ENCODE measurements at regions not wholly inside any gene's neighbourhood (a gene's known extent, or its start where the extent isn't known, plus 50 kb on each side); places are given as distances from the start of the nearest gene placed in this dataset.

DNA sequence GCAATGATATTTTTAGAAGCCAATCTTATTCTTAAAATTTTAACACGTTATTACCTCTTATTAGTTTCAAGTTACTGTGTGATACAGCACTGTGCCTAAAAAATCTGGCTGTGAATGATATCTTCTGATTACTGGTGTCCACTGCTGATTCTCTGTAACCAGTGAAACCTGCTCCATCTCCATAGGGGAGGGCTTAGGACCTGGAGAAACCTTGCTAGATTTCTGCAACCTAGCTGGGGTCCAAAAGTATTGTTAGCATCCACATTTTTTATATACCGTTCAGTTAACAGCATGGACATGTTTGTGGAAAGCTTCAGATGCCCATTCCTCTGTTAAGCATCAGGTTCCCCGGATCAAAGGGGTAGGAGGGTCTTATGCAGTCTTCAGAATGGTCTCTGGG, 193.9 kb upstream of the TOPAZ1 start:
- TF ChIP-seq, protein P1, sequence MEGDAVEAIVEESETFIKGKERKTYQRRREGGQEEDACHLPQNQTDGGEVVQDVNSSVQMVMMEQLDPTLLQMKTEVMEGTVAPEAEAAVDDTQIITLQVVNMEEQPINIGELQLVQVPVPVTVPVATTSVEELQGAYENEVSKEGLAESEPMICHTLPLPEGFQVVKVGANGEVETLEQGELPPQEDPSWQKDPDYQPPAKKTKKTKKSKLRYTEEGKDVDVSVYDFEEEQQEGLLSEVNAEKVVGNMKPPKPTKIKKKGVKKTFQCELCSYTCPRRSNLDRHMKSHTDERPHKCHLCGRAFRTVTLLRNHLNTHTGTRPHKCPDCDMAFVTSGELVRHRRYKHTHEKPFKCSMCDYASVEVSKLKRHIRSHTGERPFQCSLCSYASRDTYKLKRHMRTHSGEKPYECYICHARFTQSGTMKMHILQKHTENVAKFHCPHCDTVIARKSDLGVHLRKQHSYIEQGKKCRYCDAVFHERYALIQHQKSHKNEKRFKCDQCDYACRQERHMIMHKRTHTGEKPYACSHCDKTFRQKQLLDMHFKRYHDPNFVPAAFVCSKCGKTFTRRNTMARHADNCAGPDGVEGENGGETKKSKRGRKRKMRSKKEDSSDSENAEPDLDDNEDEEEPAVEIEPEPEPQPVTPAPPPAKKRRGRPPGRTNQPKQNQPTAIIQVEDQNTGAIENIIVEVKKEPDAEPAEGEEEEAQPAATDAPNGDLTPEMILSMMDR (IDR thresholded peaks at IDR 0.05; ENCODE audit: borderline replicate concordance, control extremely low read depth, extremely low read depth, insufficient read depth, missing control alignments) = no peak
- in situ Hi-C loops (cut with MboI; ENCODE audit: low sequenced_read_pairs, unreplicated experiment) = no loop called here
- DNase-seq (ENCODE audit: low spot score) = no peak

DNA sequence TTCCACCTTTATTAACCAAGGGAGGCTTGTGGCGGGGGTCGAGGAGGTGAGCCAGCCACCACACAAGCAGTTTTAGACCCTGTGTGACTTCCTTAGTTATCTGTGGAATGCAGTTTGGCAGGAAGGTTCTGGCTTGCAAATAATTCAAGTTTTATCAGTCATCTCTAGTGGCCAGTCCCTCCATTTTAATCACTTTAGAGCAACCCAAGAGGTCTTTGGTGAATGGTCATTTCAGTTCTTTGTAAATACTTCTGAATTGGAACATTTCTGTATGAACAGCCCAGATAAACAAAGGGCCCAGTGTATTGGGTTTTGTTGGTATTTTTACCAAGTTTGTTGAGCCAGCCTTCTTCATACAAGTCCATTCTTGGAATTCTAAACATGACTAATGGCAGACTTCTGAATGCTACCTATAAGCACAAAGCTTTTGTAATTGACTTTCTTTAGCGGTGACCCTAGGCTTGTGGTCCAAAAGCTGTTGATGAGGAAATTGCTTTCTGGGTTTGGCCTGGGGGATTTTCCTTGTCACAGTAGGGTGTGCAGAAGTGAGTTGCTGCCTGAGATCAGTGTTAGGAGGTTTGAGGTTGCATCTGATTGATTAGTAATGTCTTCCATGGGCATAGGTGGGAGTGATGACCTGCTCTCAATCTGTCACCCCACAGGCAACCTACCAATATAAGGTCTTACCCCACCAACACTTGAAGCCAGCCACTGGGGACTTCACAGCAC, 193.3 kb upstream of the TOPAZ1 start:
- in situ Hi-C loops (cut with MboI; ENCODE audit: low sequenced_read_pairs, unreplicated experiment) = no loop called here
- TF ChIP-seq, protein P1 (IDR thresholded peaks at IDR 0.05; ENCODE audit: borderline replicate concordance, control extremely low read depth, extremely low read depth, insufficient read depth, missing control alignments) = no peak
- DNase-seq (ENCODE audit: low spot score) = peak; percentile 46

DNA sequence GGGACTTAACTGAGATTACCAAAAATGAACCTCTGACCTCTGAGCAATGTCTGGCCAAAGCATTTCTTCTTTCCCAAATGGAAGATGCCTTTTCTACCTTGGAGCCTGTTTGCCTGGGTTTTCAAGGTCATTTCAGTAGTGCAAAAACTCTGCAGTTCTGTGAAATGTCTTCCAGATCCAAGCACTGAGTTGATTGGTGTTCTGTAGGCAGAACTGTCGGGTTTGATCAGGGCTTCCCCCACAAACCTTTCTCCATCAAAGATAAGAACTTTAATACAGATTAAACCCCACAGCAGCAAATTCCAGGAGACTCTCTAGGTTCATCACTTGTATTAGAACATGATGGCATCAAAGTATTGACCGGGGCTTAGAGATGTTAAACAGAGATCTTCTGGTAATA, 192.7 kb upstream of the TOPAZ1 start:
- no peak for DNase-seq (ENCODE audit: low spot score)
- in situ Hi-C loops (cut with MboI; ENCODE audit: low sequenced_read_pairs, unreplicated experiment) = no loop called here
- TF ChIP-seq, protein P1 (IDR thresholded peaks at IDR 0.05; ENCODE audit: borderline replicate concordance, control extremely low read depth, extremely low read depth, insufficient read depth, missing control alignments) = no peak

DNA sequence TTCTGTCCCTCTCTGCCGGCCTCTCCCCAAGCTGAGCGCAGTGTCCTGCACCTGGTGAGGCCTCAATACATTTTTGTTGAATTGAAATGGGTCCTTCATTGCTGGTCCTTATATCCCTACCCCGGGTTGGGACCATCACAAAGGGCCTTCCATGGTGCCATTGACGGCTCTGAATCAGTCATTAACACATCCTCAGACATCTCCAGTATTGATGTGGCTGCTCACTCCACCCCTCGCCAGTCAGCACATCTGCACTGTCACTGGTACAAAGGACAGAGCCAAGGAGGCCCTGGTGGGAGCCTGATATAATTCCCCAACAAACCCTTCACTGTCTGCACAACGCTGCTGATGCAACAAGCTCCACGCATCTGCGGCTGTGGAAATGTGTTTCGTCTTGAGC, 191.6 kb upstream of the TOPAZ1 start:
- no peak for DNase-seq (ENCODE audit: low spot score)
- in situ Hi-C loops (cut with MboI; ENCODE audit: low sequenced_read_pairs, unreplicated experiment) = no loop called here
- TF ChIP-seq, protein P1 (IDR thresholded peaks at IDR 0.05; ENCODE audit: borderline replicate concordance, control extremely low read depth, extremely low read depth, insufficient read depth, missing control alignments) = no peak

DNA sequence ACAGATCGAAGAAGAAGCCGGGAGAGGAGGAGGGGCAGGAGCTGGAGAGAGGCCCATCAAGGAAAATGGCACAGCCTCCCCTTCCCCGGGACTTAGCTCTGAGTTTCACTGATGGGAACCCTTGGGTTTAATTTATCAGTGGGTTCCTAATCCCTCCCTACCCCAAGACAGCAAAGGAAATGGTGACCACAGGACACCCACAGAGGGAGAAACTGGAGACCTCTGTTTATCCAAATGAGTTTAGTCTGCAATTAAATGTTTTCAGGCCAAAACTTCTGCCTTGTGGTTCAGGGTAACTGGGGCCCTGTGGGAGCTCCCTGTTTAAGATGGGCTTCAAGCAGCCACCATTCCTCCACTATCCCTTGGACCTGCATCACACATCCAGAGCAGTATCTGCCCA, 190.8 kb upstream of the TOPAZ1 start:
- TF ChIP-seq, protein P1 (IDR thresholded peaks at IDR 0.05; ENCODE audit: borderline replicate concordance, control extremely low read depth, extremely low read depth, insufficient read depth, missing control alignments) = no peak
- DNase-seq (ENCODE audit: low spot score) = no peak
- in situ Hi-C loops (cut with MboI; ENCODE audit: low sequenced_read_pairs, unreplicated experiment) = no loop called here

DNA sequence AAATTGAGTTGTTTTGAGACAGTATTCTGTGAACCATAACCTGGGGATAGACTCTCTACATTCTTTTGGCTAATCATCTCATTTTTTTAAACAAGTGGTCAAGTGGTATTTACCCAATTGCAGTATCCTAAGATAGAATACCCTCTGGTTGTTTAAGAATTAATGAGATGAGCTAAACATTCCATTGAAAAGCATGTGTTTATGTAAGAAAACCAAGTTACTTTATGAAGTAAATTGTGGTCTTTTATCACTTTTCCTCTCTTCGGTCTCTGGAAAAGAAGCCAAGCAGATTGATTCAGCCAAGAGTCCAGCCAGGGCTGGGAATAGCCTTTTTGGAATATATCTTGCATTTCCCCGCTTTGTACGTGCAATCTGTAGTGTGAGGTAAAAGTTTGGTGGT, 185.7 kb upstream of the TOPAZ1 start:
- in situ Hi-C loops (cut with MboI; ENCODE audit: low sequenced_read_pairs, unreplicated experiment) = no loop called here
- TF ChIP-seq, protein P1 (IDR thresholded peaks at IDR 0.05; ENCODE audit: borderline replicate concordance, control extremely low read depth, extremely low read depth, insufficient read depth, missing control alignments) = no peak
- DNase-seq (ENCODE audit: low spot score) = no peak
